ENCODE measurements at regions not wholly inside any gene's neighbourhood (a gene's known extent, or its start where the extent isn't known, plus 50 kb on each side); places are given as distances from the start of the nearest gene placed in this dataset.
A peak's percentile ranks its signal among the peaks of the same experiment; 100 is the strongest.
"Not testable (repeated sequence)": the region's sequence is repeated elsewhere in the genome, so short reads cannot be mapped to it uniquely, and the experiment has no call there.

GRCh38 chr2:53500181-53500580 is 267.4 kb upstream of the CHAC2 start:
- no peak overlapping the region for H3K9ac ChIP-seq
- no peaks in the 10 kb centered on the region for H3K79me2 ChIP-seq (ENCODE audit: insufficient read depth)
- H3F3A ChIP-seq (ENCODE audit: insufficient read depth): no peaks in the 10 kb centered on the region
- 51 to 52% methylated on average over 4 of the region's 4 CpGs for WGBS, 2 experiments (ENCODE audit: low coverage in 1 of 2, low lambda C conversion rate in 2 of 2, missing lambda C conversion rate in 2 of 2)
- TF ChIP-seq EZH2 (IDR thresholded peaks at IDR 0.05; ENCODE audit: insufficient read depth, poor library complexity, severe bottlenecking) (no peak), EZH2phosphoT487 (IDR thresholded peaks at IDR 0.05; ENCODE audit: insufficient read depth, low read depth) (no peak)
- no peaks in the 10 kb centered on the region for H3K4me1 ChIP-seq (ENCODE audit: insufficient read depth)
- in situ Hi-C loops (cut with MboI): no loop called here
- H3K9me3 ChIP-seq (ENCODE audit: low read depth): no peaks in the 10 kb centered on the region
- no peak overlapping the region for H3K4me2 ChIP-seq (ENCODE audit: unreplicated experiment)
- H3K27me3 ChIP-seq (replicated peaks; ENCODE audit: insufficient read depth): 0 out of 2 replicates have a peak, but pooled peaks cover under 1% of the 10 kb centered on the region
- DNase-seq: no peak
- H3K27ac ChIP-seq: no peak overlapping the region
- no peak overlapping the region for H2AFZ ChIP-seq
- H3K36me3 ChIP-seq (ENCODE audit: low read depth): no peaks in the 10 kb centered on the region
- H4K20me1 ChIP-seq (ENCODE audit: insufficient read depth): no peaks in the 10 kb centered on the region
- no peak overlapping the region for H3K4me3 ChIP-seq
- no peaks in the 10 kb centered on the region for H3K9me2 ChIP-seq (ENCODE audit: insufficient read depth)

- no peaks in the 10 kb centered on the region for H4K20me1 ChIP-seq (ENCODE audit: insufficient read depth)
- in situ Hi-C loops (cut with MboI): no loop called here
- no peaks in the 10 kb centered on the region for H3K9me2 ChIP-seq (ENCODE audit: insufficient read depth)
- no peak overlapping the region for H3K4me2 ChIP-seq (ENCODE audit: unreplicated experiment)
- H2AFZ ChIP-seq: no peak overlapping the region
- no peak overlapping the region for H3K4me3 ChIP-seq
- TF ChIP-seq EZH2 (IDR thresholded peaks at IDR 0.05; ENCODE audit: insufficient read depth, poor library complexity, severe bottlenecking) (no peak), EZH2phosphoT487 (IDR thresholded peaks at IDR 0.05; ENCODE audit: insufficient read depth, low read depth) (no peak)
- H3K9ac ChIP-seq: no peak overlapping the region
- H3K36me3 ChIP-seq (ENCODE audit: low read depth): no peaks in the 10 kb centered on the region
- H3F3A ChIP-seq (ENCODE audit: insufficient read depth): no peaks in the 10 kb centered on the region
- no peaks in the 10 kb centered on the region for H3K4me1 ChIP-seq (ENCODE audit: insufficient read depth)
- H3K27ac ChIP-seq: no peak overlapping the region
- 59 to 62% methylated on average over 1 of the region's 1 CpG for WGBS, 2 experiments (ENCODE audit: low coverage in 1 of 2, low lambda C conversion rate in 2 of 2, missing lambda C conversion rate in 2 of 2)
- H3K79me2 ChIP-seq (ENCODE audit: insufficient read depth): no peaks in the 10 kb centered on the region
- peak; percentile 30 for DNase-seq
- H3K27me3 ChIP-seq (replicated peaks; ENCODE audit: insufficient read depth): peaks cover 4% of the 10 kb centered on the region; the same call in 1 of the 2 replicates
- no peaks in the 10 kb centered on the region for H3K9me3 ChIP-seq (ENCODE audit: low read depth)
These were observed 269.4 kb upstream of the CHAC2 start for GRCh38 chr2:53498210-53498609.

DNA sequence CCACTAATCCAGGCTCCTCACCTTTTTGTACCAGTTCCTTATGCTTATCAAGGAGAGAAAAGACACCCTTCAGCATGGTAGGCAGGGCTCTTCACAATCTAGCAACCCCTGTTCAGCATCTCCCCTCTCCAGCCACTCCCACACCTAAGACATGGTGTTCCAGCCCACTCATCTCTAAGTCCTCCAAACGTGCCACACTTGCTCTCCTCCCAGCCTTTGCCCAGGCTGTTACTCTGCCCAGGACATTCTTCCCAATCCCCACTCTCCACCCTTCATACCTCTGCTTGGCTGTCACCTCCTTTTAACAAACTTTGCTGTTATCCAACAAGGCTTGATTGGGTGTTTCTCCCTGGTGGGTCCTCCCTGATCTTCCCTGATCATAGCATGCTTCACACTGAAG is 270.6 kb upstream of the CHAC2 start:
- H3K4me2 ChIP-seq (ENCODE audit: unreplicated experiment): no peak overlapping the region
- peaks cover 4% of the 10 kb centered on the region; the same call in 1 of the 2 replicates for H3K27me3 ChIP-seq (replicated peaks; ENCODE audit: insufficient read depth)
- H4K20me1 ChIP-seq (ENCODE audit: insufficient read depth): no peaks in the 10 kb centered on the region
- no peak for DNase-seq
- H3K9me3 ChIP-seq (ENCODE audit: low read depth): no peaks in the 10 kb centered on the region
- no peak overlapping the region for H2AFZ ChIP-seq
- TF ChIP-seq EZH2phosphoT487 (IDR thresholded peaks at IDR 0.05; ENCODE audit: insufficient read depth, low read depth): no peak
- no peak for TF ChIP-seq EZH2 (IDR thresholded peaks at IDR 0.05; ENCODE audit: insufficient read depth, poor library complexity, severe bottlenecking)
- no peaks in the 10 kb centered on the region for H3K36me3 ChIP-seq (ENCODE audit: low read depth)
- H3K4me3 ChIP-seq: no peak overlapping the region
- 33% methylated on average over 1 of the region's 1 CpG for WGBS, 2 experiments (ENCODE audit: low coverage in 1 of 2, low lambda C conversion rate in 2 of 2, missing lambda C conversion rate in 2 of 2)
- in situ Hi-C loops (cut with MboI): no loop called here
- no peak overlapping the region for H3K27ac ChIP-seq
- H3K9me2 ChIP-seq (ENCODE audit: insufficient read depth): no peaks in the 10 kb centered on the region
- no peaks in the 10 kb centered on the region for H3F3A ChIP-seq (ENCODE audit: insufficient read depth)
- no peaks in the 10 kb centered on the region for H3K4me1 ChIP-seq (ENCODE audit: insufficient read depth)
- no peak overlapping the region for H3K9ac ChIP-seq
- no peaks in the 10 kb centered on the region for H3K79me2 ChIP-seq (ENCODE audit: insufficient read depth)

- Histone ChIP-seq H3K4me1 (ENCODE audit: insufficient read depth) (no peaks in the 10 kb centered on the region), H3F3A (ENCODE audit: insufficient read depth) (no peaks in the 10 kb centered on the region), H4K20me1 (ENCODE audit: insufficient read depth) (no peaks in the 10 kb centered on the region), H3K27ac (no peak overlapping the region), H2AFZ (no peak overlapping the region), H3K9me2 (ENCODE audit: insufficient read depth) (no peaks in the 10 kb centered on the region), H3K9me3 (ENCODE audit: low read depth) (no peaks in the 10 kb centered on the region), H3K4me2 (ENCODE audit: unreplicated experiment) (no peak overlapping the region), H3K36me3 (ENCODE audit: low read depth) (no peaks in the 10 kb centered on the region), H3K79me2 (ENCODE audit: insufficient read depth) (no peaks in the 10 kb centered on the region), H3K27me3 (replicated peaks; ENCODE audit: insufficient read depth) (peaks cover 4% of the 10 kb centered on the region; the same call in 1 of the 2 replicates), H3K4me3 (no peak overlapping the region), H3K9ac (no peak overlapping the region)
- in situ Hi-C loops (cut with MboI): no loop called here
- DNase-seq: no peak
- TF ChIP-seq EZH2 (IDR thresholded peaks at IDR 0.05; ENCODE audit: insufficient read depth, poor library complexity, severe bottlenecking) (no peak), EZH2phosphoT487 (IDR thresholded peaks at IDR 0.05; ENCODE audit: insufficient read depth, low read depth) (no peak)
These were observed 274.4 kb upstream of the CHAC2 start for GRCh38 chr2:53493210-53493609.

DNA sequence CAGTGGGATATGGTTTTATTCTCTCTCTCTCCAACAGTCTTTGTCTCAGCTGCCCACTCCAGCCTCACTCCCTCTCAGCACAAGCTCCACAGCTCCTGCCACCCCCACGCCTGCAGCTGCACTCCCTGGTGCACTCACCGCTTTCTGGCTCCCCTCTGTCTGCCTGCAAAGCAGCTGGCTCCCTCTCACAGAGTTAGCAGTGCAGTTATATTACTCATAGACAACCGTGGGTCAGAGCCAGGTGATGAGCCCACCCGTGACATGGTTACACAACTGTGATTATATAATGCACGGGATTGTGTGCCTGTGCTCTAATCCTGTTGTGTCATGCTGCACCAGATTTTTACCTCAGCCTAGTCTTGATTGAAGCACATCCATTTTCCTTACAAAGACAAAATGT is 276.9 kb upstream of the CHAC2 start:
- TF ChIP-seq EZH2phosphoT487 (IDR thresholded peaks at IDR 0.05; ENCODE audit: insufficient read depth, low read depth): no peak
- TF ChIP-seq EZH2 (IDR thresholded peaks at IDR 0.05; ENCODE audit: insufficient read depth, poor library complexity, severe bottlenecking): no peak
- Histone ChIP-seq H3K36me3 (ENCODE audit: low read depth) (no peaks in the 10 kb centered on the region), H3K27me3 (replicated peaks; ENCODE audit: insufficient read depth) (peaks cover 4% of the 10 kb centered on the region; the same call in 1 of the 2 replicates), H3K79me2 (ENCODE audit: insufficient read depth) (no peaks in the 10 kb centered on the region), H3K4me1 (ENCODE audit: insufficient read depth) (no peaks in the 10 kb centered on the region), H3K9ac (no peak overlapping the region), H3K9me3 (ENCODE audit: low read depth) (no peaks in the 10 kb centered on the region), H3F3A (ENCODE audit: insufficient read depth) (no peaks in the 10 kb centered on the region), H4K20me1 (ENCODE audit: insufficient read depth) (no peaks in the 10 kb centered on the region), H3K4me3 (no peak overlapping the region), H3K27ac (no peak overlapping the region), H3K9me2 (ENCODE audit: insufficient read depth) (no peaks in the 10 kb centered on the region), H3K4me2 (ENCODE audit: unreplicated experiment) (no peak overlapping the region), H2AFZ (no peak overlapping the region)
- 13 to 14% methylated on average over 5 of the region's 5 CpGs for WGBS, 2 experiments (ENCODE audit: low coverage in 1 of 2, low lambda C conversion rate in 2 of 2, missing lambda C conversion rate in 2 of 2)
- in situ Hi-C loops (cut with MboI): no loop called here
- DNase-seq: peak; percentile 74

DNA sequence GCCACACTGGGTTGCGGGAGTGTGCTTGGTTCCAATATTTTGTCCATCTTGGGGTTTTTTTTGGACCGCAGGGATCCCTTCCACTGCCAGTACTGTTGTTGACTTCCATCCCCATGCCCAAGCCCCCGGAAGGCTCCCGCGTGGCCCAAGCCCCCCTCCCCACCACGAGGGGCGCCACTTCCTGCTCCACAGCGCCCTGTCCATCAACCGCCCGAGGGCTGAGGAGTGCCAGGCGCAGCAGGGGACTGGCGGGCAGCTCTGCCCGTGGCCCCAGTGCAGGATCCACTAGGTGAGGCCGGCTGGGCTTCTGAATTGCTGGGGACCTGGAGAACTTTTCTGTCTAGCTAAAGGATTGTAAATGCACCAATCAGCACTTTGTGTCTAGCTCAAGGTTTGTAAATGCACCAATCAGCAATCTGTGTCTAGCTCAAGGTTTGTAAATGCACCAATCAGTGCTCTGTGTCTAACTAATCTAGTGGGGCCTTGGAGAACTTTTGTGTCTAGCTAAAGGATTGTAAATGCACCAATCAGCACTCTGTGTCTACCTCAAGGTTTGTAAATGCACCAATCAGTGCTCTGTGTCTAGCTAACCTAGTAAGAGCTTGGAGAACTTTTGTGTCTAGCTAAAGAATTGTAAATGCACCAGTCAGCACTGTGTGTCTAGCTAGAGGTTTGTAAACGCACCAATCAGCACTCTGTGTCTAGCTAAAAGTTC is 281.3 kb upstream of the CHAC2 start:
- H3K4me2 ChIP-seq (ENCODE audit: unreplicated experiment); H3K9ac ChIP-seq; DNase-seq; H3K4me1 ChIP-seq (ENCODE audit: insufficient read depth); H3K9me2 ChIP-seq (ENCODE audit: insufficient read depth); H3F3A ChIP-seq (ENCODE audit: insufficient read depth); H3K9me3 ChIP-seq (ENCODE audit: low read depth); H3K36me3 ChIP-seq (ENCODE audit: low read depth); H3K4me3 ChIP-seq; H3K27me3 ChIP-seq (replicated peaks; ENCODE audit: insufficient read depth); H4K20me1 ChIP-seq (ENCODE audit: insufficient read depth); in situ Hi-C loops (cut with MboI); H3K79me2 ChIP-seq (ENCODE audit: insufficient read depth); H2AFZ ChIP-seq; H3K27ac ChIP-seq: not testable (repeated sequence)
- 84 to 88% methylated on average over 12 to 13 of the region's 15 CpGs for WGBS, 2 experiments (ENCODE audit: low coverage in 1 of 2, low lambda C conversion rate in 2 of 2, missing lambda C conversion rate in 2 of 2)

All from GM23248 (cell line).